ENCODE measurements at regions not wholly inside any gene's neighbourhood (a gene's known extent, or its start where the extent isn't known, plus 50 kb on each side); places are given as distances from the start of the nearest gene placed in this dataset.

- TF ChIP-seq CTCF (IDR thresholded peaks at IDR 0.05; ENCODE audit: extremely low read depth in 1 of 2, insufficient read depth in 1 of 2, low read depth in 1 of 2, low read length in 2 of 2), result no peak
- TF ChIP-seq POLR2AphosphoS5 (IDR thresholded peaks at IDR 0.05; ENCODE audit: insufficient read depth, low read depth, low read length), result no peak
- TF ChIP-seq FOS (IDR thresholded peaks at IDR 0.05; ENCODE audit: borderline replicate concordance, insufficient read depth, low read length), result no peak
Measured at GRCh38 chr2:18825838-18826237, 236.5 kb upstream of the NT5C1B start.

All from endothelial cell of umbilical vein (primary cell).